HG03108 (cell line): ENCODE measurements at regions not wholly inside any gene's neighbourhood (a gene's known extent, or its start where the extent isn't known, plus 50 kb on each side); places are given as distances from the start of the nearest gene placed in this dataset.
"Not testable (repeated sequence)": the region's sequence is repeated elsewhere in the genome, so short reads cannot be mapped to it uniquely, and the experiment has no call there.

Experiments
- ATAC-seq: cut with Tn5 transposase; IDR thresholded peaks from one replicate; pipeline ENCODE4 v1.9.1; 2021; ENCODE audit warnings: moderate library complexity; ENCODE audit not compliant: unreplicated experiment

DNA sequence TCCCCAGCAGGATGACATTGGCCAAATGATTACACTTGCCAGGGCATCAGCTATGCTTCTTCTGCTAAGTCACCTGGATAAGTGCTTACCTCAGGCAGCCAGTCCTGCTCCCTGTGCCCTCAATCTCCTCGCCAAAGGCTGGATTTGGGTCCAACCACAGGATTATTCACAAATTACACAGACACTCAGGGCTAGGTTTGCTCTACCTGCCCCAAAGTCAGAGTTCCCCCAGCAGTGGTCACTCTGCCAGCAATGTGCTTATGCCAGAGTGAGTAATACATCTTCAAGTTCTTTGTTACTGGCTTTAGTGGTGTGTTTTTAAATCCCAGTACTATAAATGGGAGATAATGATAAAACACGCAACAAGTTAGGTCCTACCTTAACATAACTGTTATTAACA, 189.7 kb upstream of the SEMA3D start:
- ATAC-seq = no peak

DNA sequence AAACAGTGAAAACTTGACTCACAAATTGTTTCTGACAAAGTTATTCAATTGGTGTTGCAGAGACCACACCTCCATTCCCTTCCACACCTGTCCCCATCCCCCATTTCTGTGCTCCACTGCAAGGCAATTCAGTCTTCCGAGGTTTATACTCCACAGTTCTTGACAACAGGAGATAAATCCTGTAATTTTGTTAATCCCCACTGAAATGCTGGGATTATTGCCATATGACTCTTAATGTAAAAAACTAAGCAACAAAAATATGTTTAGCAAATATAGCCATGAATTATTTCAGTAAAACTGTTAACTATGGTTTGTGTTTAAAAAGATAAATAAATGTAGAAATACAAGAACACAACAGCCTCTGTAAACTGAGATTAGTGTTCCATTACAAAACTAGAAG, 170.1 kb upstream of the SEMA3D start:
- ATAC-seq = no peak

DNA sequence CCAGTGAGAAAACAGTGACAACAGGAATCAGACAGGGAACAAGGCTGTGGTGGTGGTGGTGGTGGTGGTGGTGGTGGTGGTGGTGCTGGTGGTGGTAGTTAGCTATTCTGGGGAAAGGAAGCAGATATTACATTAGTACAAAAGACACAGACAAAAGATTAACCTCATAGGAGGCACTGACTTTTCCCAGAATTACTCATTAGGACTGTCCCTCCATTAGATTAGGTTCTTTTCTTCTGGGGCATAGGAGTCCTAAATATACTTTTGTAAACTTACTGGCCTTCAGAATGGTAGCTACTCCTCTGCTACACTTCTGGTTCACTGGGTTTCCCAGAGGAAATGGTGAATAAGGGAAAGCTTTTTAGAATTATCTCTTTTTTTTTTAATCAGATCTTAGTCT, 156.6 kb upstream of the SEMA3D start:
- ATAC-seq = peak; percentile 69

DNA sequence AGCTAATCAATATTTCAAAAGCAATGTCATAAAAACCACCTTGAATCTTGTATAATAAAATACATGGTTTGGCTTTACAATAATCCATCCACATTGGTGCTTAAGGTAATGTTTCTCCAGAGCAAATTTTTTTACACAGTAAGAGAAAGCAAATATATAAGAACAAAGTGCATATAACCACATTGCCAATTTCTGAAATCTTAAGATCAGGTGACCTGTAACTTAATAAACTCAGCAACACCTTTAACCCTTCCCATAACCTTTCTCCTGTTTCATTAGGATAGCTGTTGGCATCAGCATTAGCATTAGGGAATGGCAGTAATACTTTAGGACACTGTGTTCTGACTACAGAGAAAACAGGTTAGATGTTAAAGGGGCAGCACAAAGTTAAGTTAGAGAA, 155.9 kb upstream of the SEMA3D start:
- no peak for ATAC-seq

DNA sequence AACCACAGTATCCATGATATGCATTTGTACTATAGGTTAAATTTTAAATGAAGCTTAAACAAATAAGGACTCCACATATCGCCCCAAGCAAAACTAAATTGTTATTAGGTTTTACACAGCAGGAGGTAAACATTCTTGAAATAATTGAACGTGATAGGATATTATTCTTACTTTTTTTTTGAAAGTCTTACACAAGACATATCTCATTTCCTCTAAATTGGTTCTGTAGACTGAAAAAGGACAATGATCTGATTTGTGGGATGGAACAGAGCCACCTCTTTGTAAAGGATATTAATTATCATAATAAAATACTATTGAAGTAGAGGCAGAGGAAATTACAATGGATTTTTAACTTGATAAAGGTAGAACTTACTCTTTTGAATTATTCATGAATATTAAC, 155.1 kb upstream of the SEMA3D start:
- no peak for ATAC-seq

DNA sequence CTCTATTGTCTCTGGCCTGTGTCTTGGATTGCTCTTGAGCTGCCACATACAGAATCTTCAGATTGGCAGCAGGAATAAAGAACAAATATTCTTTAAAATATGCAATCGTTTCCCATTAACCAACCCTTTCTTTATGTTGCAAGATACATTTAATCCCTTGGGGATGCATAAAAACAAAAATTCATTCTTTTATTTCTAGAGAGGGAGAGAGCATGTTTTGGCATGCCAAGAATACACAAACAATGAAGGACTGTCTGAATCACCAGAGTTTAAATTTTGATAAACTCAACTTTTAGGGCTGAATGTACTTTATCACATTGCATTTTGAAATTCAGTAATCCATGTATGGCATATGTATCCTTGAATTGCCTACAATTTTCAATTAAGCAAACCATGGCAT, 154.3 kb upstream of the SEMA3D start:
- ATAC-seq = no peak

DNA sequence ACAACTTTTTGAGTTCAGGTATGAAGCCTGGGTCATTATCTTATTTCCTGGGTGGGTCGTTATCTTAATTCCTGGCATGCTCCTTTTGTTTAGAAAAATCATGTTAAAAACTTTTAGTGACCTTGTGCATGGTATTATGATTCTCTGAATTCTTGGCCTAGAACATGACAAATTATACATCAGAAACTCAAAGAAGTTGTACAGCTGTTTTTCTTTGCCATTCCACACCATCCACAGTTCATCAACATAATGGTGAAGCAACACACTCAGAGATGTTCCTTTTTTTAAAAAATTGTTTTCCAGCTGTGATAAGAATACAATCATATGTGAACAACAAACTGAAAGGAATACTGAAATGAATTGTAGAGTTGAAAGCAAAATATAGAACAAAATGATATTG, 149.2 kb upstream of the SEMA3D start:
- ATAC-seq = no peak

DNA sequence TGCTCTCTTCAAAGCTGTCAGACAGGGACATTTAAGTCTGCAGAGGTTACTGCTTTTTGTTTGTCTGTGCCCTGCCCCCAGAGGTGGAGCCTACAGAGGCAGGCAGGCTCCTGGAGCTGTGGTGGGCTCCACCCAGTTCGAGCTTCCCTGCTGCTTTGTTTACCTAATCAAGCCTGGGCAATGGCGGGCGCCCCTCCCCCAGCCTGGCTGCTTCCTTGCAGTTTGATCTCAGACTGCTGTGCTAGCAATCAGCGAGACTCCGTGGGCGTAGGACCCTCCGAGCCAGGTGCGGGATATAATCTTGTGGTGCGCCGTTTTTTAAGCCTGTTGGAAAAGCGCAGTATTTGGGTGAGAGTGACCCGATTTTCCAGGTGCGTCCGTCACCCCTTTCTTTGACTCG, 148.3 kb upstream of the SEMA3D start:
- not testable (repeated sequence) for ATAC-seq

DNA sequence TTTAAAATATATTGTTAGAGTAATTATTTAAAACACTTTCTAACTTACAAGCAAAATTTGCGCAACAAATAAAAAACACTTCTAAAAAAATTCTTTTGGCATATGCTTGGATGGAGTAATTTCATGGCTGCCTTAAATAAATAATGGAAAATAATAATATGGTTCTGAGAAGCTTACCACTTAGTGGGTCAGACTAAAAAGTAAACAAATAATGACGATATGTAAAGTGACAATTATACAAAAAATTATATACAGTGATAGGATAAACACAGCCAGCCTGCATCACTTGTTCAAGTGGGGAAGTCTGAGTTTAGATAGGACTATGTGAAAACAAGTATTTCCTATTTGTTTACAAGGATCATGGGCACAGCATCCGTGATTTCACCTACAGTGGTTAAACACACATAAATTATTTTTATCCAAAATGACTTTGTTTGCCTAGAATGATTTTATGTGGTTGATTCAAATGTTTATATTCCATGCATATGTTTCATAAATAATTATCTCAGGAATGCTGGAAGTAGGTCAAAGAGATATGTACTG, 141.7 kb upstream of the SEMA3D start:
- no peak for ATAC-seq

DNA sequence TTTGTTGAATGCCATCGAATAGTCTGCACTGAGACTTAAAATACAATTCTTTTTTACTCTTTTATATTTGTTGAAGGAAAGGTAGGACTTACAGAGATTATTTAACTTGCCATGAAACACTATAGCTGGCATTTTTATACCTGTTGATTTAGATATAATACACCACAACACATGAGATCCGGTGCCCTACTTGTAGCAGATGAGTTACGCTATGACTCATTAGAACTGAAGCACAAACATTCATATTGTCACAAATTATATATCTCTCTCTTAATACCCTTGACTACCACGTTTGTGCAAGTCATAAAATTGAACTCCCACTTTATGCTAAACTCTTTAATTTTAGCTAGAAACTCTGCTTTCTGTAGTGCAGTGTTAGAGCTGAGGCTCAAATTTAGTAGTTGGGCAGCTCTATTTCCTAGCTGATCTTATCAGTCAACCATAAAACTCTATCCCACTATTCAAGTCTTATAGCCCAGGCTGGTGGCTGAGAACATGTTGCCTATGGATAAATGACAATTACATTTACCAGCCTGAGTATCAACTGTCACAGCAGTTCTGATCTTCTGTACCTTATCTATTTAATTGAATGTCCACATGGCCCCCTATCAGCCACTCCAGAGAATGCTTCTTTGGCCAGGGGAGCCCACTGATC, 137.4 kb upstream of the SEMA3D start:
- no peak for ATAC-seq

DNA sequence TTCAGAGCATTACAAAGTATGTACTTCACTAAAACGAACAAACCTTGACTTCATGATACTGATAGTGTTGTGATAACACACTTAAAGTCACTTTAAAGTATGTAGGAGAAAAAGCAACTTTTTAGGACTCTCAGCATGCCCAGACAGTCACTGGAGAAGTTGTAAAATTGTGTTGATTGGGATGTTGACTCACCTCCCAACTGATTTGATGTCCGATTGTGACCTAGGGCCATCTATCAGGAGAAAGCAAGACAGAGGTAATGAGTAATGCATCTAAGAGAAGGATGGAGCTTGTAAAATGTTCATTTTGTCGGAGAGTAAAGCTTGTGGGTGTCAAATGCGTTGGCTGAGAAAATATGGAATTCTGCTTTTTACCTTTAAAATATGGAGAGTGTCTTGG, 135.4 kb upstream of the SEMA3D start:
- no peak for ATAC-seq

DNA sequence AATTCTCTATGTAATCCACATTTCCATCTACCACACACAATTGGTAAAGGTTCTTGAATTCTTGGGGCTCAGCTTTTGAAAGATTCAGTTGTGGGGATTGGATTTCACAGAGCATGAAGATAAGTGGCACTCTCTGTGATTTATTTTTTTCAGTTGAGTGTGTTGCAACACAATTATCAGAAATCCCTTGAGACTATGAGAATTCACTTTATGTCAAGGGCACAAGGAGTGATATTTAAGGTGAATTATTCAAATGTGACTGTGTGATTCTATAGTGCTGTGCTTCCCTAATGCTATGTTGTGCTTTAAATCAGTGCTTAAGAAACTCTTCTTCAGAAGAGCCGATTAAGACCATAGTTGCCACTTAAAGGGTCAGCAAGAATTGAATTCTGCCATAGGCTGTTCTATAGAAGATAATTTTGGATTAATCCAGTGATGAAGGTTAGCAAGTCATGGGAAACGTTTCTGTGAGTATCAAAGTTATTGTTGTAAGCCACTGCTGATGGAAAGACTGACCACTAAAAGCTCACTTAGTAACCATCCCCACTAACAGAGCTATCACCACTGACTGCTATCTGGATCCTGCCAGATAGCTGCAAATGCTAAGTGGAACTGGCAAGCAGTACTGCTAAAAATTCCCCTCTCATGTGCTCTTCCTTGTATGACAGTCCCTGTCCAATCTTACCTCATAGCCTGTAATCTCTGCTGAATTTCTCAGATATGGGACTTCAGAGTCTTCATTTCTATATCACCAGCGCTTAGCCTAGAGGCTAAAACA, 134.0 kb upstream of the SEMA3D start:
- ATAC-seq = no peak

DNA sequence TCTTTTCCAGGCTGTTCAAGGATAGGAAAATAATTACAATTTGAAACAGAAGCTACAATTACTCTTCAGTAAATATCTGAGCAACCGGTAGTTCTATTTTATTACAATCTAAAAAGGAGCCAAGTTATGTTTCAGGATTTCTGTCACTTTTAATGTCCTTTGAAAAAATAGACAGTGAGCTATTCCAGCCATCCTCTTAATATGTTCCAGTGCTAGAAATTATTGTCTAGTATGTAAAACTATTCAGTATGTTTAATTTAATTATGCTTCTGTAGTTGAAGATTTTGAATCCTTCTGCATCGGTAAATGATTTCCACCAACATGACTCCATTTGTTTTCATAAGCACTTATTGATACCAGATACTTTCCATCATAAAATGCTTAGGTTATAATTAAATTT, 129.6 kb upstream of the SEMA3D start:
- ATAC-seq = no peak

DNA sequence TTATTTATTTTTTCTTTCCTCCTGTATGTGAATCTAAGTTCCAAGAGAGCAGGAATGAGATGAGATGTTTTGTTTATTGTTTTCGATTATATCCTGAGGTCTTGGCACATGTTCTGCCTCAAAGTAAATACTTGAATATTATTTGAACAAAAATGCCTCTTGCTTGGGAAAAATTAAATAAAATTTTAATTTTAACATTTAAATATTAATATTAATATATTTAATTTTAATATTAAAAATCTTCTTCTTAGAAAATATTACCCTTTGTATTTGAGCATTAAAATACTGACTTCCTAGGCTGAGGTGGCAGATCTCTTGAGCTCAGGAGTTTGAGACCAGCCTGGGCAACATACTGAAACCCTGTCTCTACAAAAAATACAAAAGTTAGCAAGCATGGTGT, 123.4 kb upstream of the SEMA3D start:
- no peak for ATAC-seq

DNA sequence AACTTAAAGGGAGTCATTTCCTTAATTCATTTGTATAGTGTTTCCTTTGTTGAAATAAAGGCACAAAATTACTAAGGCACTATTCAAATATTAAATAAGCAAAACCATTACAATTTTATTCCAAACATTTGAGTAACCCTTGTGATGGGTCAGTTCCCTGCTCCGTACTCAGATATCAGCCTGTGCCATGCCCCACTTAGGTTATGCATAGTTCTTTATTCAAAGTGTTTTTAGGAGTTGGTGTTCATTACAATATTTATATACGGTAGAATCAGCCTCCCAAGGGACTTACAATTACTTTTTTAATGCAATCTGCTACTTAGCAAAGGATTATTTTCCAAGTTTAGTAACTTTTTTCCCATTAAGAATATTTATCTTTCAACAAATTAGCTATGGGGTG, 119.3 kb upstream of the SEMA3D start:
- ATAC-seq = no peak

DNA sequence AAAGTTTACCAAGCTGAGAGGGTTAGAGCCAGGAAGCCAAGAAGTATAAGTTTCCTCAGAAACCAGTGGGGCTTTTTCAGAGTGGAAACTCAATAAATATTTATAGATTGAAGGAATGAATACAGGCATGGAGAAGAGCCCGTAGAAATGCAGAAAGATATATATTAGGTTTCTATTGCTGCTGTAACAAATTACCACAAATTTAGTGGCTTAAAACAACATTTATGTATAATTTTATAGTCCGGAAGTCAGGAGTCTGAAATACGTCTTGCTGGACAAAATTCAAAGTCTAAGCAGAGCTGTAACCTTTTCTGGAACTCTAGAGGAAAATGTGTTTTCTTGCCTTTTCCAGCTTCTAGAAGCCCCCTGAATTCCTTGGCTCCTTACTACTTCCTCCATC, 107.3 kb upstream of the SEMA3D start:
- no peak for ATAC-seq

DNA sequence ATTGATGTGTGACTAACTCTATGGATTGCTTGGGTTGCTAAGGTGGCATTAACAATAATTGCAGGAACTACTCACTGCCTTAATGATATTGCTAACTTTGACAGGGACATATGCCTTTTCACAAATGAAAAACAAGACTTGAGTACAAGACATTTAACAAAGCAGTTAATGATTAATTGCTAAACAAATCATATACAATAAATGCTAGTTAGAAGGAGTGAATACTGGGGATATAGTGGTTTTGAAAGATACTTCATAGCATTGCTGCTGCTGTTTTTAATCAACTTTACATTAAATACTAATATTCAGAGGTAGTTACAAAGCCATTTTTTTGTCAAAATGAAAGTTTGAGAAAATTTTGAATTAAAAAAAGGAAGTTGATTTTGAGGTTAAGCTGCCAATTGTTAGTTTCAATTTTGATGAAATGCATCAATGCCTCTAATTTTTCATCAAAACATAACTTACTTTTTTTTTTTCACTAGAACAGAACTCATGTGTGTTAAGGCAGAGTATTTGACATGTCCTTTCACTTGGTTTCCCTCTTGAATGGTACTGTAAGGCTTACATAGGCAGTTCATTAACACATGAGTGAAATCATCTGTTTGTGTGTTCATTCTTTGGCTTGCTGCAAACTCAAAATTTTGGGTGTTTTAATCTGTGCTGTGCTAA, 106.2 kb upstream of the SEMA3D start:
- ATAC-seq = no peak

DNA sequence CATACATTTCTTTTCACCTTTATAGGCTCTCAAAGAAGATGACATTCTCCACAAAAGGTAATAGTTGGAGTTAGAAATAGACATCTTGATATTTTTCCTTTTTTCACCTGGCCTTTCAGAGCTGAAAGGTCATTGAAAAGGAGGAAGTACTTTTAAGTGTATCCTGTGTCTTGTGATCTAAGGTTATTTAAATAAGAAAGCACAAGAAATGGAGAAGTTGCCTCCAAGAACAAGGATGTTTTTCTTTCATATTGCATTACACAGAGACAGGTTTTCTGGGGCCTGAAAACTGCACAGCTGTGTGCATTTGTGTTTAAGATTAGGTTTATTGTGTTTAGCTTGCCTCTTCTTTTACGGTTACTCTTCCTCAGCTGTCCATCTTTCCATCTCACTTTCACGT, 103.4 kb upstream of the SEMA3D start:
- ATAC-seq = no peak

DNA sequence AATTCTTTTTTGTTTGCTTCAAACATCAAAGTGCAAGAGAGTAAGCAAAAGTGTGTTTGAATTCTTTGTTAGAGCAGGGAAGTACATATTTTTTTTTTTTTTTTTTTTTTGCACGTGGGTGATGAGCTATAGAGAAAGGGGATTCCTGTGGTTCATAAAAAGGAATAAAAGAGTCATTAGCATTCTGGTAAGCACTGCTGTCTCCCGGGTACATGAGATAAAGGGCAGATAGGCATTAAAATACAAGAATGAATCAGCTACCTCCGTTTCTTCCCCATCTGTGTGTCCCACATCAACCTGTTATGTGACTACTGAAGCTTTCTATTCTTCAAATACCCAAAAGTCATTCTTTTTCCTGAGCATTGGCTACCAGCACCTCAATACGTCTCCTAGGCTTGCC, 102.4 kb upstream of the SEMA3D start:
- no peak for ATAC-seq

DNA sequence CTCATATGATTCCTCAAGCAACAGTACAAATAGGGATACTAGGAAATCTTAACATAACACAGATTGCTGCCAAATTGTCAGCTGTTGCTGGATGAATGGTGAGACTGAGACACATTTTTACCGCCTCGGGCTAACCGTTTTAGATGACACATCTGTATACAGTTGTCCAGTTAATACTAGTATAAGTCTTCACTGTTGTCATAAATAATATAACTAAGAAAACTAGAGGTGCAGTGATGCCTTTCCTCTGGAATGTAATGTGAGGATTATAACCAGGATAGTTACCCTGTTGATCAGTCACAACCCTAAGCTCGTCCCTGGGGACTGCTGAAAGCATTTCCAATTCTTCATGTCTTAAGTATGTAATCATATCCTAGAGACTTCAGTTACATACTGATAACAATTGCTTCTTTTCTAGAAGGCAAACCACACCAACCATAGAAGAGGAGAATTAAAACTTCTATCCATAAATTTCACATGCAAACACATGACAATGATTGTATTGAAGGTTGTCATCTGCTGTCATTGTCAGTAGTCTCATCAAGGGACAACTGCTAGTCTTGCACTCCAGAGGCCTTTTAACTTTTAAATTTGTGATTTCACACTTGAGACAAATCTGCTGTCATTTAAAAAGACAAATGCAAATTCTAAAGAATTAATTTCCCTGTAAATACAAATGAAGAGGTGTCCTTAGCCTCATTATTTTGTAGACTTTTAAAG, 100.4 kb upstream of the SEMA3D start:
- no peak for ATAC-seq

DNA sequence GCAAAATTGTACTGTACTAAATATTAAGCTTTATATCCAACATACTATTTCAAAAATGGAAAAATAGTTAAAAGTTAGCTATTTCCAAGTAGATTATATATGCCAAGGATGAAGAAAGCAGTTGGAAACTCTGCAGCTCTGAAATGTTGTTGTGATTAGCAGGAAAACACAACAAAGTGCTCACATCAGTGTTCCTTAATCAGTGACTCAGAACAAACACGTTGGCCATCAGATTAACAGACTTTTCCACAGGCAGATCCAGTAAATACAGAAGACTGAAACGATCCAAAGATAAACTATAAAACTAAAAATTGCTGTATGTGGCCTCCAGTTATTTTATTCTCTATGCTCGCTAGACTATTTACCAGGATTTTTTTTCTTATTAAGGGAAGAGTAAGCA, 99.6 kb upstream of the SEMA3D start:
- no peak for ATAC-seq
